ENCODE measurements at regions not wholly inside any gene's neighbourhood (a gene's known extent, or its start where the extent isn't known, plus 50 kb on each side); places are given as distances from the start of the nearest gene placed in this dataset.

- Histone ChIP-seq H2BK5ac (ENCODE audit: low read depth, low read length, poor library complexity, severe bottlenecking) (no peak overlapping the region), H2AK9ac (replicated peaks; ENCODE audit: low read depth, low read length, poor library complexity) (no peak overlapping the region), H3K27me3 (ENCODE audit: control insufficient read depth, insufficient read depth, low read length) (no peaks in the 10 kb centered on the region), H4K20me1 (ENCODE audit: insufficient read depth, low read length) (no peaks in the 10 kb centered on the region), H2BK120ac (ENCODE audit: low read depth, low read length) (no peak overlapping the region), H3K4me2 (ENCODE audit: low read depth, low read length) (no peak overlapping the region), H3K4me1 (ENCODE audit: control insufficient read depth, insufficient read depth, low read length) (no peaks in the 10 kb centered on the region), H3K14ac (replicated peaks; ENCODE audit: low read depth, low read length) (no peak overlapping the region), H2AK5ac (ENCODE audit: low read depth, low read length) (no peak overlapping the region), H3K23ac (ENCODE audit: low read depth, low read length) (no peak overlapping the region), H3K79me1 (ENCODE audit: low read depth in 1 of 2, low read length in 2 of 2) (no peaks in the 10 kb centered on the region), H2BK15ac (ENCODE audit: low read depth, low read length) (no peak overlapping the region), H4K5ac (ENCODE audit: low read depth, low read length) (no peak overlapping the region), H3K9me1 (ENCODE audit: insufficient read depth, low read length) (no peaks in the 10 kb centered on the region), H3K9ac (ENCODE audit: low read depth, low read length) (no peak overlapping the region), H3K18ac (ENCODE audit: low read depth, low read length) (no peak overlapping the region), H4K91ac (ENCODE audit: insufficient read depth, low read depth, low read length) (no peak overlapping the region), H2AFZ (replicated peaks; ENCODE audit: low read length, poor library complexity) (no peak overlapping the region), H3K9me3 (ENCODE audit: control insufficient read depth, insufficient read depth, low read length) (peaks cover 4% of the 10 kb centered on the region), H3K27ac (ENCODE audit: insufficient read depth, low read length) (no peak overlapping the region), H3K36me3 (ENCODE audit: control insufficient read depth, insufficient read depth, low read length) (no peaks in the 10 kb centered on the region), H2BK20ac (ENCODE audit: low read depth, low read length) (no peak overlapping the region), H3K56ac (ENCODE audit: extremely low read depth, insufficient read depth, low read length) (no peak overlapping the region), H3K4ac (ENCODE audit: low read depth, low read length) (no peak overlapping the region), H4K8ac (ENCODE audit: low read depth in 2 of 2, low read length in 2 of 2) (no peak overlapping the region), H3K4me3 (ENCODE audit: insufficient read depth, low read depth, low read length) (no peak overlapping the region)
- ATAC-seq (ENCODE audit: low read depth): no peak
- in situ Hi-C loops (cut with MboI; ENCODE audit: low sequenced_read_pairs) (no loop called here), intact Hi-C loops (cut with micrococcal nuclease) (no loop called here), dilution Hi-C loops (cut with HindIII; ENCODE audit: low sequenced_read_pairs, unreplicated experiment) (no loop called here)
- no peak for TF ChIP-seq RAD21 (IDR thresholded peaks at IDR 0.05; ENCODE audit: low read length)
- ChIA-PET CTCF (no interaction called here), POLR2A (ENCODE audit: unreplicated experiment) (no interaction called here)
- DNase-seq: no peak
- no TSS peak for BruUV-seq (replicated peaks)
- no CpG with 5 or more reads among the region's 4 CpGs for WGBS, 2 experiments (ENCODE audit: extremely low coverage in 2 of 2, insufficient read length in 1 of 2)
These were observed 289.1 kb upstream of the SORCS1 start for GRCh38 chr10:107453561-107453960.

Measured in IMR-90 (cell line).